ENCODE measurements at regions not wholly inside any gene's neighbourhood (a gene's known extent, or its start where the extent isn't known, plus 50 kb on each side); places are given as distances from the start of the nearest gene placed in this dataset.

- Mint-ChIP-seq H3K9me3 (peaks cover 12% of the 10 kb centered on the region), H3K4me3 (no peak overlapping the region), H3K36me3 (ENCODE audit: low read depth) (peaks cover 3% of the 10 kb centered on the region; the same call in 1 of the 3 replicates), H3K27me3 (ENCODE audit: insufficient read depth, low read depth, poor library complexity) (peaks cover 2% of the 10 kb centered on the region), H3K27ac (no peak overlapping the region), H3K4me1 (peaks cover 5% of the 10 kb centered on the region; the same call in 1 of the 3 replicates)
- Histone ChIP-seq H2AFZ (no peak overlapping the region), H3K27me3 (ENCODE audit: insufficient read depth) (no peaks in the 10 kb centered on the region), H3K27ac (ENCODE audit: low read depth) (no peak overlapping the region), H3K36me3 (ENCODE audit: insufficient read depth) (no peaks in the 10 kb centered on the region), H4K20me1 (replicated peaks; ENCODE audit: insufficient read depth) (no peaks in the 10 kb centered on the region), H3K4me1 (ENCODE audit: insufficient read depth) (no peaks in the 10 kb centered on the region), H3F3A (replicated peaks; ENCODE audit: low read depth) (no peaks in the 10 kb centered on the region), H3K4me2 (no peak overlapping the region), H3K79me2 (replicated peaks; ENCODE audit: insufficient read depth) (no peaks in the 10 kb centered on the region), H3K9me2 (ENCODE audit: insufficient read depth) (no peaks in the 10 kb centered on the region), H3K4me3 (no peak overlapping the region)
- ATAC-seq (peak; percentile 66), DNase-seq (ENCODE audit: low spot score) (peak; percentile 74)
- TF ChIP-seq, protein P1, sequence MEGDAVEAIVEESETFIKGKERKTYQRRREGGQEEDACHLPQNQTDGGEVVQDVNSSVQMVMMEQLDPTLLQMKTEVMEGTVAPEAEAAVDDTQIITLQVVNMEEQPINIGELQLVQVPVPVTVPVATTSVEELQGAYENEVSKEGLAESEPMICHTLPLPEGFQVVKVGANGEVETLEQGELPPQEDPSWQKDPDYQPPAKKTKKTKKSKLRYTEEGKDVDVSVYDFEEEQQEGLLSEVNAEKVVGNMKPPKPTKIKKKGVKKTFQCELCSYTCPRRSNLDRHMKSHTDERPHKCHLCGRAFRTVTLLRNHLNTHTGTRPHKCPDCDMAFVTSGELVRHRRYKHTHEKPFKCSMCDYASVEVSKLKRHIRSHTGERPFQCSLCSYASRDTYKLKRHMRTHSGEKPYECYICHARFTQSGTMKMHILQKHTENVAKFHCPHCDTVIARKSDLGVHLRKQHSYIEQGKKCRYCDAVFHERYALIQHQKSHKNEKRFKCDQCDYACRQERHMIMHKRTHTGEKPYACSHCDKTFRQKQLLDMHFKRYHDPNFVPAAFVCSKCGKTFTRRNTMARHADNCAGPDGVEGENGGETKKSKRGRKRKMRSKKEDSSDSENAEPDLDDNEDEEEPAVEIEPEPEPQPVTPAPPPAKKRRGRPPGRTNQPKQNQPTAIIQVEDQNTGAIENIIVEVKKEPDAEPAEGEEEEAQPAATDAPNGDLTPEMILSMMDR (conservative IDR thresholded peaks at IDR 0.05; ENCODE audit: low read depth in 2 of 2) = peak; percentile 55 to 64
- no peak for TF ChIP-seq EZH2phosphoT487 (IDR thresholded peaks at IDR 0.05; ENCODE audit: unreplicated experiment)
Measured at GRCh38 chr10:7054915-7055314, 355.9 kb downstream of the SFMBT2 start.

DNA sequence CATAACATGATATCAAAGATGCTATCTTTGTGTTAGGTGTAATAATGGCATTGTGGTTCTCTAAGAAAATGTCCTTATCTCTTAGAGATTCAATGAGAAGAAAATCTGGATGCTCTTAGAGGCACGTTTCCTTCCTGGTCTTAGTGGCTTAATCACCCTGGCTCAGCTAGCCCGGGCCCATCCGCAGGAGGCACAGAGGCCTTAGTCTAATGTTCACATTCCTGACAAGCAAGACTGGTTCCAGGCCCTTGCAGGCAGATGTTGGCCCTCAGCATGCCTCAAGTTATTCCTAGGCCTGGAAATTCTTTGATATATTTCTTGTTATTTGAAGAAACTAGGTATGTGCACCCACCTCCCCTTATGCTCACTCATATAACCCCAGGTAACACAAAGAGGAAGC, 357.6 kb downstream of the SFMBT2 start:
- peak; percentile 35; the same call in 2 of the 3 replicates for ATAC-seq
- no peak overlapping the region for H3K4me3 Mint-ChIP-seq
- Histone ChIP-seq H4K20me1 (replicated peaks; ENCODE audit: insufficient read depth) (no peaks in the 10 kb centered on the region), H3K4me3 (no peak overlapping the region), H3K27ac (ENCODE audit: low read depth) (no peak overlapping the region), H3K27me3 (ENCODE audit: insufficient read depth) (no peaks in the 10 kb centered on the region), H3K4me2 (no peak overlapping the region), H3K36me3 (ENCODE audit: insufficient read depth) (no peaks in the 10 kb centered on the region), H3F3A (replicated peaks; ENCODE audit: low read depth) (no peaks in the 10 kb centered on the region), H3K79me2 (replicated peaks; ENCODE audit: insufficient read depth) (no peaks in the 10 kb centered on the region), H3K4me1 (ENCODE audit: insufficient read depth) (no peaks in the 10 kb centered on the region), H2AFZ (0 out of 2 replicates have a peak overlapping the region, but pooled peaks have one; percentile 19), H3K9me2 (ENCODE audit: insufficient read depth) (no peaks in the 10 kb centered on the region)
- H3K9me3 Mint-ChIP-seq = peaks cover 19% of the 10 kb centered on the region
- H3K4me1 Mint-ChIP-seq = peaks cover 5% of the 10 kb centered on the region; the same call in 1 of the 3 replicates
- H3K27me3 Mint-ChIP-seq (ENCODE audit: insufficient read depth, low read depth, poor library complexity) = peaks cover 2% of the 10 kb centered on the region
- DNase-seq (ENCODE audit: low spot score) = peak; percentile 14
- H3K27ac Mint-ChIP-seq = no peak overlapping the region
- peaks cover 3% of the 10 kb centered on the region; the same call in 1 of the 3 replicates for H3K36me3 Mint-ChIP-seq (ENCODE audit: low read depth)
- TF ChIP-seq POLR2AphosphoS5 (IDR thresholded peaks at IDR 0.05; ENCODE audit: low read depth) = no peak
- TF ChIP-seq ZNF462 (CRISPR knock-in tag; IDR thresholded peaks at IDR 0.05) = no peak
- TF ChIP-seq EZH2 (IDR thresholded peaks at IDR 0.05; ENCODE audit: low read depth, unreplicated experiment) = no peak
- TF ChIP-seq JUNB (IDR thresholded peaks at IDR 0.05; ENCODE audit: unreplicated experiment) = no peak
- TF ChIP-seq, protein P1 (conservative IDR thresholded peaks at IDR 0.05; ENCODE audit: low read depth in 2 of 2) = no peak
- TF ChIP-seq ZNF331 (CRISPR knock-in tag; IDR thresholded peaks at IDR 0.05; ENCODE audit: low read depth) = no peak
- TF ChIP-seq EZH2phosphoT487 (IDR thresholded peaks at IDR 0.05; ENCODE audit: unreplicated experiment) = no peak
